Ovary (tissue), 3 donors: ENCODE measurements at regions not wholly inside any gene's neighbourhood (a gene's known extent, or its start where the extent isn't known, plus 50 kb on each side); places are given as distances from the start of the nearest gene placed in this dataset.

Experiments used
- CTCF ChIP-seq, 3 donors: fragments of 450-650 bp in 2 of 3; fragments of 200-600 bp in 1 of 3; IDR thresholded peaks; one replicate each; pipeline versions ENCODE4 v1.5.1 to v1.8.0; 2016 to 2022; ENCODE audit warnings: antibody characterized with exemption in 3 of 3, mild to moderate bottlenecking in 1 of 3
- EP300 ChIP-seq: sonication (generic); formaldehyde crosslinking; IDR thresholded peaks from one replicate; pipeline ENCODE4 v1.6.1; 2017; ENCODE audit warnings: antibody characterized with exemption
- donor health status: DM: no; HTN: no; CAD: no.

GRCh38 chr6:145118224-145118623, 617.1 kb downstream of the EPM2A start:
- no peak for TF ChIP-seq EP300
- TF ChIP-seq CTCF (IDR thresholded peaks at IDR 0.05) = no peak
